ENCODE measurements at regions not wholly inside any gene's neighbourhood (a gene's known extent, or its start where the extent isn't known, plus 50 kb on each side); places are given as distances from the start of the nearest gene placed in this dataset.
"Not testable (repeated sequence)": the region's sequence is repeated elsewhere in the genome, so short reads cannot be mapped to it uniquely, and the experiment has no call there.

DNA sequence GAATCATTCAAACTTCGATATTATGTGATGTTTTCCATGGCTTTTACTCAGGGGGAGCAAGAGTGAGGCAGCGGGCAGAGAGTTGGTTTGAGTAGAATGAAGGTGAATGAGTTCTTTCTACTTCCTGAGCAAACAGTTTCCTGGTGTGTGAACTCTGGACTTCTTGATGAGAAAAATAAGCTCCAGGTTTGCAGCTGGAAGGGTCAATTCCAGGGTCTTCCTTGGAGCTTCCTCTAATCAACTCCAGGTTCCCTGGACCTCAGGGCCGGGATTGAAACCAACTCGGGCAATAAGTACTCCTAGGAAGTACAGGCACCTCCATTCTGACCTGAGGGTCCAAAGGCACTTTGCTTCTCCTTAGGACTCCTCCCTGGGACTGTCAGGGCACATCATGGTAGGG is 243.6 kb upstream of the ONECUT1 start:
- no peak for DNase-seq
- POLR2A ChIA-PET (ENCODE audit: partially characterized antibody), result no interaction called here
- Mint-ChIP-seq H3K27ac (no peak overlapping the region), H3K9me3 (peaks cover 0 to 1% (median 0%) of the 10 kb centered on the region in 8 donors), H3K36me3 (no peaks in the 10 kb centered on the region), H3K4me3 (no peak overlapping the region), H3K4me1 (no peaks in the 10 kb centered on the region), H3K27me3 (peaks cover 0 to 6% of the 10 kb centered on the region in 2 donors)
- Histone ChIP-seq H3K9me3 (ENCODE audit: control insufficient read depth in 1 of 2, low read length in 2 of 2) (no peaks in the 10 kb centered on the region), H3K36me3 (ENCODE audit: insufficient read depth, low read length) (no peaks in the 10 kb centered on the region), H3K4me3 (ENCODE audit: low read length in 2 of 2) (no peak overlapping the region), H3K27me3 (ENCODE audit: insufficient read depth, low read length) (no peaks in the 10 kb centered on the region), H3K4me1 (ENCODE audit: insufficient read depth, low read length) (no peaks in the 10 kb centered on the region), H3K27ac (ENCODE audit: low read depth, low read length) (no peak overlapping the region)
- intact Hi-C loops (cut with micrococcal nuclease), result no loop called here
- CTCF ChIA-PET (ENCODE audit: partially characterized antibody), result no interaction called here

DNA sequence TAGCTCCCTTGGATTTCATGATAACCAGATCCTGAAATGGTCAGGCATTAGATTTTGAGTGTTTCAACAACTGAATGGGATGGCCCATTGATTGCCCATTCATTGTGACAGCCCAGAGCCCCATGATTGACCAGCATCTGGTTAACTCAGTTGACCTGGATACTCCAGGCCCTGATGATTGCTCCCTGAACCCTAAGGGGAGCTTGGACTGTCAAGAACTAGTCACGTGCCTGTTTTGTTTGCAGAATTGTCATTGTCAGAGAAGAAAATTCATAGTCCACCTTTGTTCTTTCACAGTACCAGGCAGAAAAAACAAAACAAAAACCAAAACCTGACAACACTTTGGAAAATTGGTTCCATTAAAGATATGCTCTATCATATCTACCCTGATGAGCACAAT is 241.3 kb upstream of the ONECUT1 start:
- H3K9me3 Mint-ChIP-seq, result peaks cover under 1 to 5% (median 3%) of the 10 kb centered on the region in 8 donors
- H3K4me1 Mint-ChIP-seq, result no peaks in the 10 kb centered on the region
- DNase-seq, result no peak
- H3K36me3 ChIP-seq (ENCODE audit: insufficient read depth, low read length), result no peaks in the 10 kb centered on the region
- intact Hi-C loops (cut with micrococcal nuclease), result no loop called here
- no peak overlapping the region for H3K4me3 Mint-ChIP-seq
- no peaks in the 10 kb centered on the region for H3K4me1 ChIP-seq (ENCODE audit: insufficient read depth, low read length)
- ChIA-PET POLR2A (ENCODE audit: partially characterized antibody) (no interaction called here), CTCF (ENCODE audit: partially characterized antibody) (no interaction called here)
- no peak overlapping the region for H3K4me3 ChIP-seq (ENCODE audit: low read length in 2 of 2)
- no peaks in the 10 kb centered on the region for H3K27me3 Mint-ChIP-seq
- no peaks in the 10 kb centered on the region for H3K36me3 Mint-ChIP-seq
- H3K27me3 ChIP-seq (ENCODE audit: insufficient read depth, low read length), result no peaks in the 10 kb centered on the region
- no peaks in the 10 kb centered on the region for H3K9me3 ChIP-seq (ENCODE audit: control insufficient read depth in 1 of 2, low read length in 2 of 2)
- no peak overlapping the region for H3K27ac Mint-ChIP-seq
- no peak overlapping the region for H3K27ac ChIP-seq (ENCODE audit: low read depth, low read length)

DNA sequence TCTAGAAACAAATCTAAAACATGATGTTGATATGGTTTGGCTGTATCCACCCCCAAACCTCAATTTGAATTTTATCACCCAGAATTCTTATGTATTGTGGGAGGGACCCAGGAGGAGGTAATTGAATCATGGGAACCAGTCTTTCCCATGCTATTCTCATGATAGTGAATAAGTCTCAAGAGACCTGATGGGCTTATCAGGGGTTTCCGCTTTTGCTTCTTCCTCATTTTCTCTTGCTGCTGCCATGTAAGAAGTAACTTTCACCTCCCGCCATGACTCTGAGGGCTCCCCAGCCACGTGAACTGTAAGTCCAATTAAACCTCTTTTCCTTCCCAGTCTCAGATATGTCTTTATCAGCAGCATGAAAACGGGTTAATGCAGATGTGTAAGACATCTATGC is 232.7 kb upstream of the ONECUT1 start:
- intact Hi-C loops (cut with micrococcal nuclease), result no loop called here
- Histone ChIP-seq H3K9me3 (ENCODE audit: control insufficient read depth in 1 of 2, low read length in 2 of 2) (no peaks in the 10 kb centered on the region), H3K27ac (ENCODE audit: low read depth, low read length) (no peak overlapping the region), H3K4me1 (ENCODE audit: insufficient read depth, low read length) (no peaks in the 10 kb centered on the region), H3K4me3 (ENCODE audit: low read length in 2 of 2) (no peak overlapping the region), H3K36me3 (ENCODE audit: insufficient read depth, low read length) (no peaks in the 10 kb centered on the region), H3K27me3 (ENCODE audit: insufficient read depth, low read length) (no peaks in the 10 kb centered on the region)
- Mint-ChIP-seq H3K27me3 (peaks cover 0 to 2% of the 10 kb centered on the region in 2 donors), H3K36me3 (no peaks in the 10 kb centered on the region), H3K4me3 (no peak overlapping the region), H3K4me1 (no peaks in the 10 kb centered on the region), H3K27ac (no peak overlapping the region), H3K9me3 (peaks cover 4 to 27% (median 8%) of the 10 kb centered on the region in 8 donors)
- DNase-seq, result no peak
- ChIA-PET CTCF (ENCODE audit: partially characterized antibody) (no interaction called here), POLR2A (ENCODE audit: partially characterized antibody) (no interaction called here)

DNA sequence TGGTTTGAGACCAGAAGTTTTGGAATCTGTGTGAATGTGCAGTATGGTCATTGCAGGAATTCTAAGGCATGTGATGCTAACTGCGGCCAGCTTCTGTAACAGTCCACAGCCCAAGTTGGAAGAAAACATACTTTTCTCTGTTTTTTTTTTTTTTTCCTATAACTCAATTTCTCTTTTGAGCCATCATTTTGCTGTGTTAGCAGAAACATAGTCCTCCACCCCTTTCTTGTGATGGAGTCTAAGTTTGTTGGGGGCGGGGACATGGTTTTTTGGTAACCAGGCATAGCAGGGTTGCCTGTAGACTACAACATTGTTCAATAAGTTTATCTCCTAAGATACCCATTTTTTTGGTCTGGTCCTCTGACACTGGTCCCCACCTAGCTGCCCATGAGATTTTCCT is 223.2 kb upstream of the ONECUT1 start:
- POLR2A ChIA-PET (ENCODE audit: partially characterized antibody), result no interaction called here
- Histone ChIP-seq H3K36me3 (ENCODE audit: insufficient read depth, low read length) (no peaks in the 10 kb centered on the region), H3K9me3 (ENCODE audit: control insufficient read depth in 1 of 2, low read length in 2 of 2) (no peaks in the 10 kb centered on the region), H3K4me3 (ENCODE audit: low read length in 2 of 2) (no peak overlapping the region), H3K27ac (ENCODE audit: low read depth, low read length) (no peak overlapping the region), H3K4me1 (ENCODE audit: insufficient read depth, low read length) (no peaks in the 10 kb centered on the region), H3K27me3 (ENCODE audit: insufficient read depth, low read length) (no peaks in the 10 kb centered on the region)
- H3K9me3 Mint-ChIP-seq, result peaks cover 0 to 4% (median 2%) of the 10 kb centered on the region in 8 donors
- DNase-seq, result no peak
- intact Hi-C loops (cut with micrococcal nuclease), result no loop called here
- H3K27me3 Mint-ChIP-seq, result peaks cover 0 to under 1% of the 10 kb centered on the region in 2 donors
- no peak overlapping the region for H3K4me3 Mint-ChIP-seq
- CTCF ChIA-PET (ENCODE audit: partially characterized antibody), result no interaction called here
- H3K4me1 Mint-ChIP-seq, result no peaks in the 10 kb centered on the region
- no peaks in the 10 kb centered on the region for H3K36me3 Mint-ChIP-seq
- H3K27ac Mint-ChIP-seq, result no peak overlapping the region

DNA sequence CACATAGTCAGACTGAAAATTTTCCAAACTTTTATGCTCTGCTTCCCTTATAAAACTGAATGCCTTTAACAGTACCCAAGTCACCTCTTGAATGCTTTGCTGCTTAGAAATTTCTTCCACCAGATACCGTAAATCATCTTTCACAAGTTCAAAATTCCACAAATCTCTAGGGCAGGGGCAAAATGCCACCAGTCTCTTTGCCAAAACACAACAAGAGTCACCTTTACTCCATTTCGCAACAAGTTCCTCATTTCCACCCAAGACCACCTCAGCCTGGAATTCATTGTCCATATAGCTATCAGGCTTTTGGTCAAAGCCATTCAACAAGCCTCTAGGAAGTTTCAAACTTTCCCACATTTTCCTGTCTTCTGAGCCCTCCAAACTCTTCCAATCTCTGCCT is 221.6 kb upstream of the ONECUT1 start:
- H3K27me3 ChIP-seq (ENCODE audit: insufficient read depth, low read length); H3K27me3 Mint-ChIP-seq; intact Hi-C loops (cut with micrococcal nuclease); H3K9me3 ChIP-seq (ENCODE audit: control insufficient read depth in 1 of 2, low read length in 2 of 2); DNase-seq; H3K36me3 Mint-ChIP-seq; H3K4me1 ChIP-seq (ENCODE audit: insufficient read depth, low read length); CTCF ChIA-PET (ENCODE audit: partially characterized antibody); POLR2A ChIA-PET (ENCODE audit: partially characterized antibody); H3K4me3 ChIP-seq (ENCODE audit: low read length in 2 of 2); H3K36me3 ChIP-seq (ENCODE audit: insufficient read depth, low read length); H3K4me1 Mint-ChIP-seq; H3K9me3 Mint-ChIP-seq; H3K27ac ChIP-seq (ENCODE audit: low read depth, low read length); H3K4me3 Mint-ChIP-seq: not testable (repeated sequence)
- peak overlapping the region in 1 of 7 donors; percentile 11 for H3K27ac Mint-ChIP-seq

DNA sequence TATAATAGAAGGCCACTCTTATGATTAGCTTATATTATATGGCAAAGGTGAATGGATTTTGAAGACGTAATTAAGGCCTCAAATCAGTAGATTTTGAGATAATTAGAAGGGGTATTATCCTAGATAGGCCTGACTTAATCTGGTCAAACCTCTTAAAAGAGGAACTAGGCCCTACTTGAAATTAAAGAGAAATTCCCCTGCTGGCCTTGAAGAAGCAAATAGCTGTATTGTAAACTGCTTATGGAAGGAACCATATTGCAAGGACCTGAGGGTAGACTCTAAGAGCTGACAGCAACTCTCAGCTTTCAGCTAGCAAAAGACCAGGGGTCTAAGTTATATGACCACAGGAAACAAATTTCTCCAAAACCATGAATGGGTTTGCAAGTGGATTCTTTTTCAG is 219.0 kb upstream of the ONECUT1 start:
- peaks cover 0 to 4% (median 3%) of the 10 kb centered on the region in 8 donors for H3K9me3 Mint-ChIP-seq
- Histone ChIP-seq H3K27me3 (ENCODE audit: insufficient read depth, low read length) (no peaks in the 10 kb centered on the region), H3K36me3 (ENCODE audit: insufficient read depth, low read length) (no peaks in the 10 kb centered on the region), H3K27ac (ENCODE audit: low read depth, low read length) (no peak overlapping the region), H3K4me3 (ENCODE audit: low read length in 2 of 2) (no peak overlapping the region), H3K9me3 (ENCODE audit: control insufficient read depth in 1 of 2, low read length in 2 of 2) (no peaks in the 10 kb centered on the region), H3K4me1 (ENCODE audit: insufficient read depth, low read length) (no peaks in the 10 kb centered on the region)
- no peak for DNase-seq
- no peaks in the 10 kb centered on the region for H3K36me3 Mint-ChIP-seq
- no peak overlapping the region for H3K27ac Mint-ChIP-seq
- intact Hi-C loops (cut with micrococcal nuclease), result no loop called here
- H3K4me1 Mint-ChIP-seq, result no peaks in the 10 kb centered on the region
- H3K4me3 Mint-ChIP-seq, result no peak overlapping the region
- ChIA-PET POLR2A (ENCODE audit: partially characterized antibody) (no interaction called here), CTCF (ENCODE audit: partially characterized antibody) (no interaction called here)
- peaks cover 2% of the 10 kb centered on the region in 2 donors for H3K27me3 Mint-ChIP-seq

DNA sequence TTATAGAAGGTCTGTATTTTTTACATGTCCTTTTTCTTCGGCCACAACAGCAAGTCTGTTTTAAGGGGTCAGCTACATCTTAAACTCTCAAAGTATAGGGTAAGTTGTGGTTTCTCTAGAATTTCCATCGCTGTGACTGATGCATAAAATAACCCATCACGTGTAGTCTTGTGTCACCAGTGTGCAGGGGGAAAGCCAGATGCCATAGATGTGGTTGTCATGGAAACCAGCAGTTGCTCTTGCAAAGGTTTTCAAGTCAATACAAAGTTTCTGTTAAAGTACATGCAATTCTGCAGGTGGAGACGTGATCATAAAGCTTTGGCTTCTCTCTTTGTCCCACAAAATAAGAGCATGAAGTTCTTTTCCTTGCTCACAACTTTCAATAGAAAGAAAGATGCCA is 210.3 kb upstream of the ONECUT1 start:
- no peaks in the 10 kb centered on the region for H3K9me3 ChIP-seq (ENCODE audit: control insufficient read depth in 1 of 2, low read length in 2 of 2)
- ChIA-PET CTCF (ENCODE audit: partially characterized antibody) (no interaction called here), POLR2A (ENCODE audit: partially characterized antibody) (no interaction called here)
- H3K9me3 Mint-ChIP-seq, result peaks cover 0 to 9% (median 6%) of the 10 kb centered on the region in 8 donors
- H3K27me3 Mint-ChIP-seq, result peaks cover 0 to 4% of the 10 kb centered on the region in 2 donors
- no peaks in the 10 kb centered on the region for H3K4me1 ChIP-seq (ENCODE audit: insufficient read depth, low read length)
- no peak overlapping the region for H3K4me3 ChIP-seq (ENCODE audit: low read length in 2 of 2)
- no peaks in the 10 kb centered on the region for H3K27me3 ChIP-seq (ENCODE audit: insufficient read depth, low read length)
- no peaks in the 10 kb centered on the region for H3K36me3 ChIP-seq (ENCODE audit: insufficient read depth, low read length)
- H3K4me3 Mint-ChIP-seq, result no peak overlapping the region
- intact Hi-C loops (cut with micrococcal nuclease), result no loop called here
- H3K4me1 Mint-ChIP-seq, result no peaks in the 10 kb centered on the region
- no peak for DNase-seq
- H3K36me3 Mint-ChIP-seq, result no peaks in the 10 kb centered on the region
- H3K27ac Mint-ChIP-seq, result no peak overlapping the region
- H3K27ac ChIP-seq (ENCODE audit: low read depth, low read length), result no peak overlapping the region

DNA sequence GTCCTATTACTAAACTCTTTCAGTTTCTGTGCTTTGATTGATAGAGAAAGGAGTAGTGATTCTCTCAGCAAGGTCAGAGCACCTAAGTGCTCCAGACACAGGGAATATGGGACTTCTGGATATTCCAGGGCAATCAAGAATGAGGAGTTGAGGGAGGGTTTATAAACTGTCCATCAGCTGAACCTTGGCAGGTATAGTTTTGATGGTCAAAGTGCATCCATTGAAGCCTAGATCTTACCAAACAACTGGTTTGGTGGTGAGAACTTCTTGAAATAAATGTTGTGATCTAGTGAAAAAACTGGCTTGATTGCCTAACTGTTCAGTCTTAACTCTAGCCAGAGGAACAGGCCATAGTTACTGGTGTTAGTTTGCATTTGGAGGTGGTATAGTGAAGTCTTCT is 207.0 kb upstream of the ONECUT1 start:
- no peak for DNase-seq
- Histone ChIP-seq H3K36me3 (ENCODE audit: insufficient read depth, low read length) (no peaks in the 10 kb centered on the region), H3K4me1 (ENCODE audit: insufficient read depth, low read length) (no peaks in the 10 kb centered on the region), H3K4me3 (ENCODE audit: low read length in 2 of 2) (no peak overlapping the region), H3K27me3 (ENCODE audit: insufficient read depth, low read length) (no peaks in the 10 kb centered on the region), H3K27ac (ENCODE audit: low read depth, low read length) (no peak overlapping the region), H3K9me3 (ENCODE audit: control insufficient read depth in 1 of 2, low read length in 2 of 2) (no peaks in the 10 kb centered on the region)
- H3K27me3 Mint-ChIP-seq, result peaks cover 0 to 4% of the 10 kb centered on the region in 2 donors
- no peak overlapping the region for H3K4me3 Mint-ChIP-seq
- peaks cover 2 to 38% (median 22%) of the 10 kb centered on the region in 8 donors for H3K9me3 Mint-ChIP-seq
- no peaks in the 10 kb centered on the region for H3K4me1 Mint-ChIP-seq
- CTCF ChIA-PET (ENCODE audit: partially characterized antibody), result no interaction called here
- no peaks in the 10 kb centered on the region for H3K36me3 Mint-ChIP-seq
- H3K27ac Mint-ChIP-seq, result no peak overlapping the region
- POLR2A ChIA-PET (ENCODE audit: partially characterized antibody), result no interaction called here
- intact Hi-C loops (cut with micrococcal nuclease), result no loop called here

All from CD4-positive, alpha-beta memory T cell (primary cell).